BJ (cell line): ENCODE measurements at regions not wholly inside any gene's neighbourhood (a gene's known extent, or its start where the extent isn't known, plus 50 kb on each side); places are given as distances from the start of the nearest gene placed in this dataset.
"Not testable (repeated sequence)": the region's sequence is repeated elsewhere in the genome, so short reads cannot be mapped to it uniquely, and the experiment has no call there.

Experiments
- CTCF ChIA-PET: fragments of 350-600 bp; formaldehyde crosslinking; extraction: SDS; loops from one replicate; lab custom pipeline; 2021; ENCODE audit warnings: antibody characterized with exemption, inconsistent platforms; lab: Yijun Ruan, JAX
- POLR2A ChIA-PET: fragments of 300-600 bp; sonication (Branson Sonifier 250); formaldehyde crosslinking; extraction: SDS; loops from one replicate; lab custom pipeline; 2021; ENCODE audit warnings: antibody characterized with exemption; lab: Charles Lee
- DNase-seq: peaks from one replicate; pipeline ENCODE4 v3.0.0-alpha.2; 2011; ENCODE audit warnings: low read depth
- H3K27me3 ChIP-seq: 2 replicates; pipeline ENCODE4 v1.6.0; 2011; ENCODE audit warnings: low read length; ENCODE audit not compliant: control insufficient read depth, insufficient read depth
- H3K36me3 ChIP-seq: 2 replicates; pipeline ENCODE4 v1.5.1; 2011; ENCODE audit warnings: low read length; ENCODE audit not compliant: control insufficient read depth, insufficient read depth
- H3K4me3 ChIP-seq: 2 replicates; pipeline ENCODE4 v1.5.1; 2011; ENCODE audit warnings: low read depth, mild to moderate bottlenecking, control low read depth, low read length
- TF ChIP-seq, protein P1 (sequence below): IDR thresholded peaks from 2 replicates; pipeline ENCODE4 v1.5.1; 2011; ENCODE audit warnings: low read depth, mild to moderate bottlenecking, control low read depth, inconsistent platforms, low read length, moderate library complexity; ENCODE audit not compliant: insufficient read depth

DNA sequence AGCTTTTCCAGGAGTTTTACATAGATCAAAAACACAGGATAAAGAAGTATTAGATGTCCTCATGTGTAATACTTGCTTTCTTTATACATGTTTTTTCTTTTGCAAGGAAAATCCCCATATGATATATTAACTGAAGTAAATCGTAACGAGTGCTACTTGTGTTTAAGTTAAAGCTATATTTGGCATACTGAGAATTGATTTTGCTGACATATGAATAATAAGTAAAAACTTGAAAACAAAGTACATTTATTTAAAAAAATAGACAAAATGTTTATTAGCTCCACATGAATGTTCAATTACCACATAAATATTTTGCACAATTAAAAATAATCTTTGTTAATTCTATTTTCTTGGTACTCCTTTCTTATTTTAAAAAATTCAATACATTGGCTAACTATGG lies 884.7 kb downstream of the FSTL5 start:
- TF ChIP-seq, protein P1, sequence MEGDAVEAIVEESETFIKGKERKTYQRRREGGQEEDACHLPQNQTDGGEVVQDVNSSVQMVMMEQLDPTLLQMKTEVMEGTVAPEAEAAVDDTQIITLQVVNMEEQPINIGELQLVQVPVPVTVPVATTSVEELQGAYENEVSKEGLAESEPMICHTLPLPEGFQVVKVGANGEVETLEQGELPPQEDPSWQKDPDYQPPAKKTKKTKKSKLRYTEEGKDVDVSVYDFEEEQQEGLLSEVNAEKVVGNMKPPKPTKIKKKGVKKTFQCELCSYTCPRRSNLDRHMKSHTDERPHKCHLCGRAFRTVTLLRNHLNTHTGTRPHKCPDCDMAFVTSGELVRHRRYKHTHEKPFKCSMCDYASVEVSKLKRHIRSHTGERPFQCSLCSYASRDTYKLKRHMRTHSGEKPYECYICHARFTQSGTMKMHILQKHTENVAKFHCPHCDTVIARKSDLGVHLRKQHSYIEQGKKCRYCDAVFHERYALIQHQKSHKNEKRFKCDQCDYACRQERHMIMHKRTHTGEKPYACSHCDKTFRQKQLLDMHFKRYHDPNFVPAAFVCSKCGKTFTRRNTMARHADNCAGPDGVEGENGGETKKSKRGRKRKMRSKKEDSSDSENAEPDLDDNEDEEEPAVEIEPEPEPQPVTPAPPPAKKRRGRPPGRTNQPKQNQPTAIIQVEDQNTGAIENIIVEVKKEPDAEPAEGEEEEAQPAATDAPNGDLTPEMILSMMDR, result no peak

DNA sequence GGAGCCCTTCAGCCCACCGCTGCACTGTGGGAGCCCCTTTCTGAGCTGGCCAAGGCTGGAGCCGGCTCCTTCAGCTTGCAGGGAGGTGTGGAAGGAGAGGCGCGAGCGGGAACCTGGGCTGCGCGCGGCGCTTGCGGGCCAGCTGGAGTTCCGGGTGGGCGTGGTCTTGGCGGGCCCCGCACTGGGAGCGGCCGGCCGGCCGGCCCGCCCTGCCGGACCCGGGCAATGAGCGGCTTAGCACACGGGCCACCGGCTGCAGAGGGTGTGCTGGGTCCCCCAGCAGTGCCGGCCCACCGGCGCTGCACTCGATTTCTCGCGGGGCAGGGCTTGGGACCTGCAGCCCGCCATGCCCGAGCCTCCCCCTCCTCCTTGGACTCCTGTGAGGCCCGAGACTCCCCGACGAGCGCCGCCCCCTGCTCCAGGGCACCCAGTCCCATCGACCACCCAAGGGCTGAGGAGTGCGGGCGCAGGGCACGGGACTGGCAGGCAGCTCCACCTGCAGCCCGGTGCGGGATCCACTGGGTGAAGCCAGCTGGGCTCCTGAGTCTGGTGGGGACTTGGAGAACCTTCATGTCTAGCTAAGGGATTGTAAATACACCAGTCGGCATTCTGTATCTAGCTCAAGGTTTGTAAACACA lies 886.5 kb downstream of the FSTL5 start:
- H3K36me3 ChIP-seq, H3K4me3 ChIP-seq, CTCF ChIA-PET, H3K27me3 ChIP-seq, POLR2A ChIA-PET, DNase-seq: not testable (repeated sequence)

More for the DNA sequence above, 884.7 kb downstream of the FSTL5 start:
- ChIA-PET POLR2A (no interaction called here), CTCF (no interaction called here)
- Histone ChIP-seq H3K36me3 (no peaks in the 10 kb centered on the region), H3K27me3 (no peaks in the 10 kb centered on the region), H3K4me3 (no peak overlapping the region)
- no peak for DNase-seq

DNA sequence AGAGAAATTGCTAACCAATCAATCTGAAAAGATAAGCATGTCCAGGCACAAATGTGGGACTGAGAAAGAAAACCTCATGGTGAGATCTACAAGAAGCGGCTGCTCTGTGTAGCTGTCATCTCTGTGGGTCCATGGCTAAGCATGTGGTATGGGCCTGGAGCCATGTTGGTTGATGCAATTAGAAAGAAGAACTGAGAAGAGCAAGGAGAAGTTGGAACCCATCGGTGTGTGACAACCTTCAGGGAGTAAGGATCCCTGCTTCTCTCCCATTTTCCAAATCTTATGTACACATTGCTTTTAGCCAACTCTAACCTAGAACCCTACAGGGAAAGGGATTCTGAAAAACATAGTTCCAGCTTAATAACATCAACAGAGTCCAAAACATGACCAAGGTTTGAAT lies 890.2 kb downstream of the FSTL5 start:
- ChIA-PET POLR2A (no interaction called here), CTCF (no interaction called here)
- TF ChIP-seq, protein P1, result no peak
- H3K27me3 ChIP-seq, result no peaks in the 10 kb centered on the region
- no peak overlapping the region for H3K4me3 ChIP-seq
- no peak for DNase-seq
- H3K36me3 ChIP-seq, result no peaks in the 10 kb centered on the region

DNA sequence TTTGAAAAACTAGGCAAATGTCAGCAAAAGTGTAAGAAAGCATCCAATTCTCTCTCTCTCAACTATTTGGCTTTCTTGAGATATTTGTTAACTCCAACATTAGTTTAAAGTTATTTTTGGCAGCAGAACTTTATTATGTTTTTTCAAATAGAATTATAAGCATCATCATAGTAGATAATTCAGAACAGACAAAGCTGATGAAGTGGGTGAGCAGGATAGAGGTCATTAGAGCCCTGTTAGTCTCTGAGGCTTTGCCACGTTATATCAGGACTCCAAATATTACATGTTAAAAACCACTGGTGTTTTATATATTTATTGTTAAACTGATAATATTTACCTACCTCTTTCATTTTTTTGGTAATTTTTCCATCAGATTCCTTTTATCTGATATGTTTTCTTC lies 903.0 kb downstream of the FSTL5 start:
- CTCF ChIA-PET, result no interaction called here
- Histone ChIP-seq H3K36me3 (no peaks in the 10 kb centered on the region), H3K4me3 (no peak overlapping the region), H3K27me3 (no peaks in the 10 kb centered on the region)
- TF ChIP-seq, protein P1, result no peak
- no peak for DNase-seq
- POLR2A ChIA-PET, result no interaction called here

DNA sequence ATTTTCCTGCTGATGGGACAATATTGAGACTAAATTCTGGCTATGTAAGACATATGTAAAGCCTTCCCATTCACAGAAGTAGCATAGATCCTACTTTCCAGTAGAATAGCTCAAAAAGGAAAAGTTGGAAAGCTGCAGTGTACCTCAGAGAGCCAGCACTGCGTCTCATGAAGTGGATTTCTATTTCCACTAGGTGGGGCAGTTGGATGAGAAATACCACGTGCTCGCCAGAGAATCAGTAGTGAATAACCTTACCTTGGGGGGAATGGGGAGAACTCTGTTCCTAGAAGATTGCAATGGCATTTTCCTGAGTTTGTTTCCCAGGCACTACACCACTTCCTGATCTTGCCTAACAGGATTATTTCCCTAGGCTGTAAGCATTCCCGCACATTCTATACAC lies 907.1 kb downstream of the FSTL5 start:
- CTCF ChIA-PET, result interaction anchor here (0.7 kb wide), 1 partner anchor 913 kb away, joined by 3 read pairs; no protein-coding TSS in a partner anchor
- no peaks in the 10 kb centered on the region for H3K27me3 ChIP-seq
- DNase-seq, result no peak
- TF ChIP-seq, protein P1, result 0 out of 2 replicates have a peak, but pooled peaks have one; percentile 4
- H3K36me3 ChIP-seq, result no peaks in the 10 kb centered on the region
- POLR2A ChIA-PET, result no interaction called here
- no peak overlapping the region for H3K4me3 ChIP-seq

GRCh38 chr4:161256172-161256571 lies 907.6 kb downstream of the FSTL5 start:
- Histone ChIP-seq H3K36me3 (no peaks in the 10 kb centered on the region), H3K27me3 (no peaks in the 10 kb centered on the region), H3K4me3 (no peak overlapping the region)
- no peak for DNase-seq
- POLR2A ChIA-PET, result no interaction called here
- TF ChIP-seq, protein P1, result no peak
- CTCF ChIA-PET, result interaction anchor here (0.7 kb wide), 1 partner anchor 136 kb away, joined by 3 read pairs; no protein-coding TSS in a partner anchor
